OCI-LY1 (cell line): ENCODE measurements at regions not wholly inside any gene's neighbourhood (a gene's known extent, or its start where the extent isn't known, plus 50 kb on each side); places are given as distances from the start of the nearest gene placed in this dataset.

Experiments
- H2AFZ ChIP-seq: fragments of 200-600 bp; sonication (generic), shearing (Covaris generic); 2 replicates; pipeline ENCODE4 v1.6.0; 2014; ENCODE audit warnings: antibody characterized with exemption, mild to moderate bottlenecking, low read length
- H3F3A ChIP-seq: fragments of 200-600 bp; sonication (generic), shearing (Covaris generic); 2 replicates; pipeline ENCODE4 v1.6.0; 2014; ENCODE audit warnings: mild to moderate bottlenecking, antibody characterized with exemption, low read length, moderate library complexity; ENCODE audit not compliant: insufficient read depth
- H3K27ac ChIP-seq: fragments of 200-600 bp; sonication (generic); 2 replicates; pipeline ENCODE4 v1.5.1; 2014; ENCODE audit warnings: low read length, mixed run types, mild to moderate bottlenecking, low read depth; ENCODE audit not compliant: poor library complexity, severe bottlenecking
- H3K27me3 ChIP-seq: fragments of 200-600 bp; sonication (generic); 2 replicates; pipeline ENCODE4 v1.6.0; 2014; ENCODE audit warnings: antibody characterized with exemption, mild to moderate bottlenecking, low read length, moderate library complexity; ENCODE audit not compliant: insufficient read depth
- H3K36me3 ChIP-seq: fragments of 200-600 bp; sonication (generic); 2 replicates; pipeline ENCODE4 v1.6.1; 2014; ENCODE audit warnings: mild to moderate bottlenecking, antibody characterized with exemption, low read length, moderate library complexity, mixed read lengths; ENCODE audit not compliant: insufficient read depth
- H3K4me1 ChIP-seq: fragments of 200-600 bp; sonication (generic); 2 replicates; pipeline ENCODE4 v1.5.1; 2014; ENCODE audit warnings: mild to moderate bottlenecking, low read length, moderate library complexity; ENCODE audit not compliant: insufficient read depth, severe bottlenecking
- H3K4me2 ChIP-seq: fragments of 200-600 bp; sonication (generic), shearing (Covaris generic); 2 replicates; pipeline ENCODE4 v1.6.1; 2014; ENCODE audit warnings: low read length
- H3K4me3 ChIP-seq: fragments of 200-600 bp; sonication (generic); 2 replicates; pipeline ENCODE4 v1.5.1; 2014; ENCODE audit warnings: low read length, low read depth, mild to moderate bottlenecking, mixed read lengths; ENCODE audit not compliant: poor library complexity, severe bottlenecking
- H3K79me2 ChIP-seq: fragments of 200-600 bp; shearing (Covaris generic); 2 replicates; pipeline ENCODE4 v1.6.1; 2016; ENCODE audit warnings: mixed run types, low read length, mixed read lengths; ENCODE audit not compliant: insufficient read depth
- H3K9ac ChIP-seq: fragments of 200-600 bp; sonication (generic), shearing (Covaris generic); 2 replicates; pipeline ENCODE4 v1.6.1; 2014; ENCODE audit warnings: mild to moderate bottlenecking, low read length, mixed read lengths
- H3K9me2 ChIP-seq: fragments of 200-600 bp; sonication (generic), shearing (Covaris generic); 2 replicates; pipeline ENCODE4 v1.6.1; 2014; ENCODE audit warnings: low read depth, mild to moderate bottlenecking, low read length, mixed read lengths
- H3K9me3 ChIP-seq: fragments of 200-600 bp; shearing (Covaris generic); 2 replicates; pipeline ENCODE4 v1.6.1; 2014; ENCODE audit warnings: low read length, mixed read lengths
- H4K20me1 ChIP-seq: fragments of 200-600 bp; sonication (generic), shearing (Covaris generic); 2 replicates; pipeline ENCODE4 v1.6.0; 2016; ENCODE audit warnings: mild to moderate bottlenecking, low read length; ENCODE audit not compliant: insufficient read depth
- EZH2 ChIP-seq: fragments of 200-600 bp; sonication (generic), shearing (Covaris generic); IDR thresholded peaks from 2 replicates; pipeline ENCODE4 v1.8.0; 2017; ENCODE audit warnings: borderline replicate concordance, mixed run types, mild to moderate bottlenecking, antibody characterized with exemption, low read length, moderate library complexity, mixed read lengths
- TF ChIP-seq, protein P1 (sequence below): fragments of 200-600 bp; sonication (generic), shearing (Covaris generic); IDR thresholded peaks from 2 replicates; pipeline ENCODE4 v1.5.1; 2017; ENCODE audit warnings: mild to moderate bottlenecking, antibody characterized with exemption, low read length, moderate library complexity, mixed read lengths

DNA sequence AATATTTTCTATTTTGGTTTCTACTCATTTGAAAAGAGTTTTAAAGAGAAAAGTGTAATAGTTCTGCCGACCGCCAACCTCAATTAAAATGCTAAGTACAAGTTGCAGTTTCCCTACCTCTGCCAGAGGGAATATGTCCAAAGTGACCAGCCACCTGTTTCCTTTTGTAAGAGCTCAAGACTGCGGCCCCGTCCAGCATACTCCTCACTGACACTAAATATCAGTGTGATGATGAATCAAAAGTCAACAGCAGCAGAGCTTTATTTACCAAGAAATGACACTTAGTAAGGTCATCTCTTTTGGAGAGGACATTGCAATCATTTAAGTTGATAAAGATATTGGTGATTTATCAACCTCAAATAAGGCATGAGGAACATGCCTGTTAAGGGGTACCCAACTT lies 57.4 kb upstream of the NRIP1 start:
- Histone ChIP-seq H3K4me3 (no peak overlapping the region), H3K36me3 (no peaks in the 10 kb centered on the region), H3K4me2 (no peak overlapping the region), H3K9me3 (no peaks in the 10 kb centered on the region), H3K27me3 (no peaks in the 10 kb centered on the region), H4K20me1 (no peaks in the 10 kb centered on the region), H3K79me2 (no peaks in the 10 kb centered on the region), H3K4me1 (no peaks in the 10 kb centered on the region), H3K27ac (no peak overlapping the region), H3K9ac (no peak overlapping the region), H2AFZ (no peak overlapping the region), H3K9me2 (no peaks in the 10 kb centered on the region), H3F3A (no peaks in the 10 kb centered on the region)
- TF ChIP-seq, protein P1, sequence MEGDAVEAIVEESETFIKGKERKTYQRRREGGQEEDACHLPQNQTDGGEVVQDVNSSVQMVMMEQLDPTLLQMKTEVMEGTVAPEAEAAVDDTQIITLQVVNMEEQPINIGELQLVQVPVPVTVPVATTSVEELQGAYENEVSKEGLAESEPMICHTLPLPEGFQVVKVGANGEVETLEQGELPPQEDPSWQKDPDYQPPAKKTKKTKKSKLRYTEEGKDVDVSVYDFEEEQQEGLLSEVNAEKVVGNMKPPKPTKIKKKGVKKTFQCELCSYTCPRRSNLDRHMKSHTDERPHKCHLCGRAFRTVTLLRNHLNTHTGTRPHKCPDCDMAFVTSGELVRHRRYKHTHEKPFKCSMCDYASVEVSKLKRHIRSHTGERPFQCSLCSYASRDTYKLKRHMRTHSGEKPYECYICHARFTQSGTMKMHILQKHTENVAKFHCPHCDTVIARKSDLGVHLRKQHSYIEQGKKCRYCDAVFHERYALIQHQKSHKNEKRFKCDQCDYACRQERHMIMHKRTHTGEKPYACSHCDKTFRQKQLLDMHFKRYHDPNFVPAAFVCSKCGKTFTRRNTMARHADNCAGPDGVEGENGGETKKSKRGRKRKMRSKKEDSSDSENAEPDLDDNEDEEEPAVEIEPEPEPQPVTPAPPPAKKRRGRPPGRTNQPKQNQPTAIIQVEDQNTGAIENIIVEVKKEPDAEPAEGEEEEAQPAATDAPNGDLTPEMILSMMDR, result no peak
- TF ChIP-seq EZH2, result no peak

DNA sequence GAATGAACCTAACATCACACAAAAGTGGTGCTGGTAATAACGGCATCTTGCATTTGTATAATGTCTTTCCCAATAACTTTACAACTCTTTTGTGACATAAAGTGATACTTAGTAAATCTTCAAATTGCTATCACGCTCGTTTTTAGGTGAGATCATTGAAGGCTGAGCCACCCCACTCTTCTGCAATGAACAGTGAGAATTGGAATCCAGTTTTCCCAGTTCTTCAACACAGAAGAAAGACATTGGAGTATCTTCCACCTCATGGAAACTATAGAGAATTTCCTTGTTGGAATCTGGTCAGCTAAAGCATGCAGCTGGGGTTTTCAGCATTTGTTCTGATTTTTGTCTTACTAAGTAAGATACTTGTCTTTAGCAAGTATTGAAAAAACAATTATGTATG lies 59.9 kb upstream of the NRIP1 start:
- no peaks in the 10 kb centered on the region for H3K9me2 ChIP-seq
- no peaks in the 10 kb centered on the region for H3K79me2 ChIP-seq
- H3K27ac ChIP-seq, result no peak overlapping the region
- no peak overlapping the region for H3K4me2 ChIP-seq
- no peak overlapping the region for H3K4me3 ChIP-seq
- TF ChIP-seq, protein P1, result no peak
- TF ChIP-seq EZH2, result no peak
- no peak overlapping the region for H3K9ac ChIP-seq
- no peak overlapping the region for H2AFZ ChIP-seq
- no peaks in the 10 kb centered on the region for H3K27me3 ChIP-seq
- no peaks in the 10 kb centered on the region for H4K20me1 ChIP-seq
- H3K36me3 ChIP-seq, result no peaks in the 10 kb centered on the region
- H3K4me1 ChIP-seq, result no peaks in the 10 kb centered on the region
- H3F3A ChIP-seq, result no peaks in the 10 kb centered on the region
- H3K9me3 ChIP-seq, result no peaks in the 10 kb centered on the region

DNA sequence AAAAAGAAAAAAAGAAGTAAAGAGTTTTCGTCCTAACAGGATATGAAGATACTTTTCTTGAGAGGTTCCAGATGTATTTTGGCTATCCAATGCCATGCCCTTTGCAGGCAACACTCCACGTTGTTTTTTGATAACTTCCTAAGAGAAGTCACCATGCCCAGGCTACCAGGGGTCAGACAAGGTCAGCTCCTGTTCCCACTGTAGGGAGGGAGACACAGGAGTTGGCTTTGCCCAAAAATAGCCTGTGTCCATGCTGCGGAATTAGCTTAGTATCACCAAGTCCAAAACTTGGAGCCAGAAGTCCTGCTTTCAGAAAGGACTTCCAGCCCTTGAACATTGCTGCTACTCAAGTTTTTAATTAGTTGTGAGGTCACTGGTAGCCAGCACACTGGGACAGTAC lies 62.1 kb upstream of the NRIP1 start:
- no peaks in the 10 kb centered on the region for H3K36me3 ChIP-seq
- no peak overlapping the region for H3K4me3 ChIP-seq
- no peak overlapping the region for H3K4me2 ChIP-seq
- TF ChIP-seq EZH2, result no peak
- TF ChIP-seq, protein P1, result no peak
- no peaks in the 10 kb centered on the region for H3K79me2 ChIP-seq
- H3K4me1 ChIP-seq, result no peaks in the 10 kb centered on the region
- no peaks in the 10 kb centered on the region for H4K20me1 ChIP-seq
- no peaks in the 10 kb centered on the region for H3K9me2 ChIP-seq
- H3K9ac ChIP-seq, result no peak overlapping the region
- H3K9me3 ChIP-seq, result no peaks in the 10 kb centered on the region
- no peaks in the 10 kb centered on the region for H3K27me3 ChIP-seq
- H3F3A ChIP-seq, result no peaks in the 10 kb centered on the region
- no peak overlapping the region for H3K27ac ChIP-seq
- H2AFZ ChIP-seq, result no peak overlapping the region
